Lower lobe of right lung (tissue), 2 donors: ENCODE measurements at regions not wholly inside any gene's neighbourhood (a gene's known extent, or its start where the extent isn't known, plus 50 kb on each side); places are given as distances from the start of the nearest gene placed in this dataset.
A peak's percentile ranks its signal among the peaks of the same experiment; 100 is the strongest.

Source experiments
- ATAC-seq, 2 donors: fragments of 200-7000 bp; cut with Tn5 transposase; one replicate each; pipeline ENCODE4 v1.9.1; 2020 to 2022; ENCODE audit warnings: mild to moderate bottlenecking in 2 of 2, moderate library complexity in 2 of 2
- DNase-seq: peaks from one replicate; pipeline ENCODE4 v3.0.0-alpha.2; 2020
- H3K27ac ChIP-seq: fragments of 200-600 bp; one replicate; pipeline ENCODE4 v1.8.0; 2022
- H3K27me3 ChIP-seq: fragments of 200-600 bp; one replicate; pipeline ENCODE4 v1.8.0; 2022; ENCODE audit warnings: low read depth
- H3K36me3 ChIP-seq: fragments of 200-600 bp; one replicate; pipeline ENCODE4 v1.8.0; 2022; ENCODE audit warnings: mild to moderate bottlenecking
- H3K4me1 ChIP-seq: fragments of 200-600 bp; one replicate; pipeline ENCODE4 v1.8.0; 2022
- H3K4me3 ChIP-seq: fragments of 200-600 bp; one replicate; pipeline ENCODE4 v1.8.0; 2022; ENCODE audit warnings: mild to moderate bottlenecking
- H3K9me3 ChIP-seq: fragments of 200-600 bp; one replicate; pipeline ENCODE4 v1.8.0; 2022
- CTCF ChIP-seq: fragments of 200-600 bp; IDR thresholded peaks from one replicate; pipeline ENCODE4 v1.8.0; 2022; ENCODE audit warnings: antibody characterized with exemption, mild to moderate bottlenecking
- intact Hi-C: fragments of 100-400 bp; cut with DNase I; formaldehyde crosslinking; loops from one replicate; pipeline ENCODE4 v1.11.0; 2022
- donor health status: DM: no; HTN: yes; CAD: no; lungs with severe emphysema.

- Histone ChIP-seq H3K4me3 (no peak overlapping the region), H3K27ac (no peak overlapping the region), H3K36me3 (no peaks in the 10 kb centered on the region), H3K4me1 (no peaks in the 10 kb centered on the region), H3K27me3 (no peaks in the 10 kb centered on the region), H3K9me3 (no peaks in the 10 kb centered on the region)
- no peak for DNase-seq
- TF ChIP-seq CTCF, result no peak
- ATAC-seq, result no peak
- intact Hi-C loops, result no loop called here
Observed at GRCh38 chr12:115144425-115144824, 460.4 kb upstream of the TBX3 start.

- H3K4me3 ChIP-seq, result no peak overlapping the region
- no peak for TF ChIP-seq CTCF
- no peak overlapping the region for H3K27ac ChIP-seq
- intact Hi-C loops, result no loop called here
- H3K9me3 ChIP-seq, result no peaks in the 10 kb centered on the region
- no peaks in the 10 kb centered on the region for H3K36me3 ChIP-seq
- H3K27me3 ChIP-seq, result no peaks in the 10 kb centered on the region
- ATAC-seq (no peak), DNase-seq (no peak)
- H3K4me1 ChIP-seq, result no peaks in the 10 kb centered on the region
Observed at GRCh38 chr12:115140981-115141655, 457.1 kb upstream of the TBX3 start.

GRCh38 chr12:115137812-115138521, 454.0 kb upstream of the TBX3 start:
- no peaks in the 10 kb centered on the region for H3K4me1 ChIP-seq
- no peak overlapping the region for H3K27ac ChIP-seq
- H3K36me3 ChIP-seq, result no peaks in the 10 kb centered on the region
- no peaks in the 10 kb centered on the region for H3K27me3 ChIP-seq
- DNase-seq, result no peak
- no peak for ATAC-seq
- no peak overlapping the region for H3K4me3 ChIP-seq
- no peak for TF ChIP-seq CTCF
- intact Hi-C loops, result no loop called here
- H3K9me3 ChIP-seq, result no peaks in the 10 kb centered on the region

GRCh38 chr12:115135800-115136211, 451.8 kb upstream of the TBX3 start:
- no peak overlapping the region for H3K27ac ChIP-seq
- no peaks in the 10 kb centered on the region for H3K27me3 ChIP-seq
- intact Hi-C loops, result no loop called here
- peak; percentile 49 for DNase-seq
- ATAC-seq, result peak; percentile 35 to 77
- no peak overlapping the region for H3K4me3 ChIP-seq
- TF ChIP-seq CTCF, result no peak
- no peaks in the 10 kb centered on the region for H3K9me3 ChIP-seq
- no peaks in the 10 kb centered on the region for H3K4me1 ChIP-seq
- no peaks in the 10 kb centered on the region for H3K36me3 ChIP-seq

DNA sequence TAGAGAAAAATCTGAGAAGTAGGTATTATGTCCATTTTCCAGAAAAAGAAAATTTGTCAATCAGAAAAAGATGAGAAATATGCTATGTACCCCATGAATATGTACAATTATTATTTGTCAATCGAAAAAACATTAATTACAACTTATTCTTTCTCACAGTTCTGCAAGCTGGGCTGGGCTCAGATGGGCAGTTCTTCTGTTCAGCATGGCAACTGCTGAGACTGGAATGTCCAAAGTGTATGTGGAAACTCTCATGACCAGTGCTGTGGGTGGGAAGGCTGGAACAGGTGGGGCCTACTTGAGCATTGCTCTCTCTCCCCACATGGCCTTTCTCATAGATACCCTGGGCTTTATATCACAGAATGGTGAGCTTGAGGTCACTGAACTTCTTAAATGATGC, 450.3 kb upstream of the TBX3 start:
- TF ChIP-seq CTCF, result no peak
- Histone ChIP-seq H3K4me3 (no peak overlapping the region), H3K36me3 (no peaks in the 10 kb centered on the region), H3K4me1 (no peaks in the 10 kb centered on the region), H3K27ac (no peak overlapping the region), H3K27me3 (no peaks in the 10 kb centered on the region), H3K9me3 (no peaks in the 10 kb centered on the region)
- intact Hi-C loops, result no loop called here
- ATAC-seq (no peak), DNase-seq (no peak)
